Subcutaneous abdominal adipose tissue (tissue), 5 donors: ENCODE measurements at regions not wholly inside any gene's neighbourhood (a gene's known extent, or its start where the extent isn't known, plus 50 kb on each side); places are given as distances from the start of the nearest gene placed in this dataset.

Experiments used
- H3K27ac ChIP-seq: one replicate; pipeline ENCODE4 v1.7.0; 2013; ENCODE audit warnings: low read depth, mild to moderate bottlenecking, inconsistent platforms, low read length, moderate library complexity
- H3K27me3 ChIP-seq, 5 donors: one replicate each; pipeline ENCODE4 v1.7.0; 2013; ENCODE audit warnings: low read length in 5 of 5, inconsistent platforms in 1 of 5; ENCODE audit not compliant: control insufficient read depth in 5 of 5, insufficient read depth in 4 of 5
- H3K36me3 ChIP-seq, 5 donors: one replicate each; pipeline ENCODE4 v1.7.0; 2013; ENCODE audit warnings: low read length in 5 of 5; ENCODE audit not compliant: control insufficient read depth in 5 of 5, insufficient read depth in 5 of 5
- H3K4me1 ChIP-seq, 5 donors: one replicate each; pipeline ENCODE4 v1.7.0; 2013; ENCODE audit warnings: low read length in 5 of 5, mild to moderate bottlenecking in 3 of 5, moderate library complexity in 1 of 5; ENCODE audit not compliant: control insufficient read depth in 5 of 5, insufficient read depth in 5 of 5
- H3K4me3 ChIP-seq, 5 donors: one replicate each; pipeline ENCODE4 v1.7.0; 2013; ENCODE audit warnings: low read length in 5 of 5, low read depth in 1 of 5
- H3K9ac ChIP-seq, 5 donors: one replicate each; pipeline ENCODE4 v1.7.0; 2013; ENCODE audit warnings: low read length in 5 of 5, mild to moderate bottlenecking in 4 of 5, moderate library complexity in 3 of 5
- H3K9me3 ChIP-seq, 5 donors: one replicate each; pipeline ENCODE4 v1.7.0; 2013; ENCODE audit warnings: low read length in 5 of 5; ENCODE audit not compliant: control insufficient read depth in 5 of 5
- donor health status: healthy.
- donor health status: healthy.
- donor health status: healthy.
- donor health status: healthy.
- donor health status: healthy.

DNA sequence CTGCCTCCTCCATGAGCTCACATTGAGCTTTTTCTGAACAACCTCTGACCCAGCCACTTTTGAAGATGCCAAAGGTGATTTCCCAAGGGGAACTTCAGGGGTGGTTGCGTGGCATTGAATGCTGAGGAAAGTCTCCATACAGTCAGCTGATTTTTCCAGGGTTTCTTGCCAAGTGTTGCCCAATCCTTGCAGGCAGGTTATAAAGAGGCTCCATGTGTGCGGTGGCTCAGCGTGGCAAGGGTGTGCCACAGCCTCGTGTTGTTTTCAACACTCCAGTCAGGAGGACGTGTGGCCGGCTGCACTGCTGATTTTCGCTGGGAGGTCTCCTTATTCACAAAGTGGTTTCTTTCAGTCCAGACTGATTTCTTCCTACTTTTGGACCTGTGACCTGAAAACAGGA is 81.4 kb upstream of the GATA6 start:
- Histone ChIP-seq H3K4me1 (no peaks in the 10 kb centered on the region), H3K9ac (no peak overlapping the region), H3K27me3 (no peaks in the 10 kb centered on the region), H3K9me3 (no peaks in the 10 kb centered on the region), H3K36me3 (no peaks in the 10 kb centered on the region), H3K27ac (no peak overlapping the region), H3K4me3 (no peak overlapping the region)

GRCh38 chr18:22088996-22089640 is 80.3 kb upstream of the GATA6 start:
- H3K27me3 ChIP-seq: peaks cover 0 to 3% (median 0%) of the 10 kb centered on the region in 5 donors
- no peaks in the 10 kb centered on the region for H3K36me3 ChIP-seq
- no peak overlapping the region for H3K27ac ChIP-seq
- no peak overlapping the region for H3K4me3 ChIP-seq
- H3K4me1 ChIP-seq: no peaks in the 10 kb centered on the region
- H3K9me3 ChIP-seq: no peaks in the 10 kb centered on the region
- no peak overlapping the region for H3K9ac ChIP-seq

- no peak overlapping the region for H3K27ac ChIP-seq
- H3K9me3 ChIP-seq: no peaks in the 10 kb centered on the region
- no peaks in the 10 kb centered on the region for H3K36me3 ChIP-seq
- H3K9ac ChIP-seq: no peak overlapping the region
- H3K27me3 ChIP-seq: peaks cover 0 to 5% (median 0%) of the 10 kb centered on the region in 5 donors
- H3K4me1 ChIP-seq: no peaks in the 10 kb centered on the region
- no peak overlapping the region for H3K4me3 ChIP-seq
Observed at GRCh38 chr18:22091341-22091740, 78.0 kb upstream of the GATA6 start.

- no peak overlapping the region for H3K27ac ChIP-seq
- H3K4me1 ChIP-seq: peaks cover 0 to 6% (median 0%) of the 10 kb centered on the region in 5 donors
Observed at GRCh38 chr18:22093731-22094357, 75.5 kb upstream of the GATA6 start.

DNA sequence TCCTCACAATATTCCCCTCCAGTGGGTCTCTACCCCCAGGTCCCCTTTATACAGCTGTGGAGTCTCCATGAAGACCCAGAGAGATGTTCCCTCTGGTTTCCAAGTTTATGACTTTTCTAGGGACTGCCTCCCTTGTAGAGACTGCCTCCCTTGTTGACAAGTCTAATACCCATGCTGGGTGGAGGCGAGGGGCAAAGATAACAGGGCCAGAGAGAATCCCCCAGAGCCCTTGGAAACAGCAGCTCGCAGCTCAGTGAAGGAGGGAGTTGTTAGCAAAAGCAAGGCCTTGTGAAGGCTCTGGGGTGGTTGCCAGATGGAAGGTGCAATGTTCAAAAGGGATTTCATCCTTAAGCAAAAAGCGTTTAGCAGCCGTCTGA is 75.0 kb upstream of the GATA6 start:
- Histone ChIP-seq H3K36me3 (no peaks in the 10 kb centered on the region), H3K27me3 (peaks cover 0 to 5% (median 0%) of the 10 kb centered on the region in 5 donors), H3K4me1 (peaks cover 0 to 7% (median 0%) of the 10 kb centered on the region in 5 donors), H3K9ac (no peak overlapping the region), H3K4me3 (no peak overlapping the region), H3K9me3 (no peaks in the 10 kb centered on the region), H3K27ac (no peak overlapping the region)

More at GRCh38 chr18:22093731-22094357, 75.5 kb upstream of the GATA6 start:
- Histone ChIP-seq H3K4me3 (no peak overlapping the region), H3K9ac (no peak overlapping the region), H3K27me3 (peaks cover 0 to 5% (median 0%) of the 10 kb centered on the region in 5 donors), H3K36me3 (no peaks in the 10 kb centered on the region), H3K9me3 (no peaks in the 10 kb centered on the region)

DNA sequence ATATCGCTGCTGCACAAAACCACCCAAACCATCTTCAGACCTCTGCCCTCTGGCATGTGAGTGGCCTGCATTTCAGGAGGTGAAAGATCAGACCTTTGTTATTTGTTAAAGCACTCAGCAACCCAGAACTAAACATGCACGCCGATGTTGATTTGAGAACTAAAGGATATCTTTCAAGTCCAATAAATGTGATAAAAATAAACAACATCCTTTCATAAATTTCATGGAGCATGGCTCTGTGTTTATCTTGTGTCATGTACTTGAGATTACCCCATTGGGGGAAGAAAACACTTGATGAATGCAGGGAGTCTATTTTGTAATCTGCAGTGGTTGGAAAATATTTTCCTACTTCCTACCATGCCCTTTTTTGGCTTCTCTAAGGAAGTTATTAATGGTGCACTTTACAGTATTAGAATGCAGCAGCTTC is 70.8 kb upstream of the GATA6 start:
- H3K9ac ChIP-seq: no peak overlapping the region
- peaks cover 0 to 12% (median 7%) of the 10 kb centered on the region in 5 donors for H3K4me1 ChIP-seq
- no peak overlapping the region for H3K4me3 ChIP-seq
- peaks cover 0 to 8% (median 0%) of the 10 kb centered on the region in 5 donors for H3K27me3 ChIP-seq
- no peaks in the 10 kb centered on the region for H3K36me3 ChIP-seq
- H3K27ac ChIP-seq: no peak overlapping the region
- no peaks in the 10 kb centered on the region for H3K9me3 ChIP-seq

- Histone ChIP-seq H3K27me3 (peaks cover 0 to 3% (median 0%) of the 10 kb centered on the region in 5 donors), H3K4me1 (peaks cover 0 to 17% (median 7%) of the 10 kb centered on the region in 5 donors), H3K4me3 (no peak overlapping the region), H3K27ac (no peak overlapping the region), H3K9me3 (no peaks in the 10 kb centered on the region), H3K9ac (no peak overlapping the region), H3K36me3 (no peaks in the 10 kb centered on the region)
Observed at GRCh38 chr18:22099925-22100324, 69.5 kb upstream of the GATA6 start.

DNA sequence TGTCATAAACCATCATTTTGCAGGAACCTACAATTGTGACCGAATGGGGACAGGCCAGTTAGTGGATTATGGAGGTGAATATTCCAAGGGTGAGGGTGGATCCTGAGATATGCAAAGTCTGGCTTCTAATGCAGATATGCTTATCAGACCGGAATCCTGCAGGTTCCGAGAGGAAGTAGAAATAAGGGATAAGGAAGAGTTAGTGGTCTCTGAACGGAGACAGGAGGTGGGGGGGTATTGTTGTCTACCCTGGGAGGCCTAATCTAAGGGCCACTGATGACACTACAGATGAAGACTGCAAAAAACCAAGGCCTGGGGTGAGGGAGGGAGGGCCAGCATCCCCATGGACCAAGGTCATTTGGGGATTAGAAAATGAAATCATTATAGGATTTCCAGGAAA is 67.7 kb upstream of the GATA6 start:
- no peak overlapping the region for H3K4me3 ChIP-seq
- H3K4me1 ChIP-seq: peaks cover 0 to 17% (median 7%) of the 10 kb centered on the region in 5 donors
- H3K36me3 ChIP-seq: no peaks in the 10 kb centered on the region
- H3K27me3 ChIP-seq: peaks cover 0 to 3% (median 0%) of the 10 kb centered on the region in 5 donors
- H3K27ac ChIP-seq: no peak overlapping the region
- no peak overlapping the region for H3K9ac ChIP-seq
- H3K9me3 ChIP-seq: no peaks in the 10 kb centered on the region

- no peak overlapping the region for H3K27ac ChIP-seq
- H3K9me3 ChIP-seq: no peaks in the 10 kb centered on the region
- no peaks in the 10 kb centered on the region for H3K36me3 ChIP-seq
- no peak overlapping the region for H3K4me3 ChIP-seq
- H3K9ac ChIP-seq: no peak overlapping the region
- peaks cover 0 to 17% (median 7%) of the 10 kb centered on the region in 5 donors for H3K4me1 ChIP-seq
- H3K27me3 ChIP-seq: peaks cover 0 to 3% (median 0%) of the 10 kb centered on the region in 5 donors
Observed at GRCh38 chr18:22102953-22103646, 66.3 kb upstream of the GATA6 start.

DNA sequence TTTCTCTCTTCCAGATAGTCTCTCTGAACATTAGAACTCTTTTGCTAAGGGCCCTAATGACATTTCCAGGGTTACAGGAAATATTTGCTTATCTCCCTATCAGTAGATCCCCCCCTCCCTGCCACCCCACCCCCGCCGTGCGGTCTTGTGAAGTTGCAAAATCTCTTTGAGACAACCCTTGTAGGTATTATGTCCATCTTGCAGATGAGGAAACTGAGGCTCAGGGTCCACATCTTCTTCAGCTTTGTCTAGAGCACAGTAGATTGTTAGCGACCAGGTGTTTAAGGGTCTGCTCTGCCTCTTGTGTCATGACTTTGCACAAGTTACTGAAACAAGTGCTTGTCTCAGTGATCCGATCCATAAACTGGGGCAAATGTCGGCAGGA is 65.8 kb upstream of the GATA6 start:
- no peaks in the 10 kb centered on the region for H3K9me3 ChIP-seq
- H3K9ac ChIP-seq: no peak overlapping the region
- no peaks in the 10 kb centered on the region for H3K36me3 ChIP-seq
- H3K4me3 ChIP-seq: no peak overlapping the region
- H3K27ac ChIP-seq: no peak overlapping the region
- peaks cover 0 to 17% (median 3%) of the 10 kb centered on the region in 5 donors for H3K4me1 ChIP-seq
- peaks cover 0 to 3% (median 0%) of the 10 kb centered on the region in 5 donors for H3K27me3 ChIP-seq
